MM.1S (cell line): ENCODE measurements at regions not wholly inside any gene's neighbourhood (a gene's known extent, or its start where the extent isn't known, plus 50 kb on each side); places are given as distances from the start of the nearest gene placed in this dataset.

Source experiments
- CTCF ChIP-seq: fragments of 300-600 bp; sonication (generic); IDR thresholded peaks from 2 replicates; pipeline ENCODE4 v1.5.1; 2016; ENCODE audit warnings: antibody characterized with exemption, low read length, mixed read lengths
- EZH2 ChIP-seq: fragments of 300-600 bp; sonication (generic); optimal IDR thresholded peaks from 2 replicates; pipeline ENCODE3; 2017; ENCODE audit warnings: low read depth, mild to moderate bottlenecking, antibody characterized with exemption, low read length, mixed read lengths
- EZH2phosphoT487 ChIP-seq: fragments of 300-600 bp; sonication (generic); IDR thresholded peaks from 2 replicates; pipeline ENCODE4 v1.6.1; 2018; ENCODE audit warnings: antibody characterized with exemption, low read length

- no peak for TF ChIP-seq CTCF
- no peak for TF ChIP-seq EZH2
- TF ChIP-seq EZH2phosphoT487: no peak
Observed at GRCh38 chr15:38153781-38154180, 98.9 kb upstream of the SPRED1 start.
